Fibroblast of lung (primary cell): ENCODE measurements at regions not wholly inside any gene's neighbourhood (a gene's known extent, or its start where the extent isn't known, plus 50 kb on each side); places are given as distances from the start of the nearest gene placed in this dataset.

Source experiments
- CTCF ChIP-seq, 2 donors: IDR thresholded peaks in 1 of 2; conservative IDR thresholded peaks in 1 of 2; 1 replicate in 1 of 2; 2 replicates in 1 of 2; pipeline ENCODE4 v1.5.1; 2011 to 2012; ENCODE audit warnings: low read length in 2 of 2, control low read depth in 1 of 2, inconsistent platforms in 1 of 2, low read depth in 1 of 2, mild to moderate bottlenecking in 1 of 2
- EZH2 ChIP-seq: IDR thresholded peaks from 2 replicates; pipeline ENCODE4 v1.5.1; 2012; ENCODE audit warnings: low read length, control low read depth, mild to moderate bottlenecking; ENCODE audit errors: missing control alignments

DNA sequence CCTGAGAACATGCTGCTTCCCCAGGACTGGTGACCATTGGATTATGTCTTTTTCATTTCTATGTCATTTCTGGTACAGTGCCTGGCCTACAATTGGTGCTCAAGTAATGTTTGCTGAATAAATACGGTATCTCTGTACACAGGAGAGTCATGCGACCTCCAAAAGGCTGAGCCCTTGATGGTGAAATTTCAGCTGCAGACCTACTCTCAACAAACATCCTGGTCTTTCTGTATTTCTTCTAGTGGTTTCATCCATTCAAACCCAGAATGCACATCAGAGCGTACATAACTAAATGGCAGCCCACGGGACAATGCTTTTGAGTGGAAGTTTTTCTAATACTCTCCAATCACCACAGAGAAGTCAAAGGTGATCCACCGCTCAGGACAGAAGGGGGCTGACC is 62.6 kb upstream of the RPS23 start:
- TF ChIP-seq CTCF (conservative IDR thresholded peaks at IDR 0.05 in 1 of 2, IDR thresholded peaks at IDR 0.05 in 1 of 2; ENCODE audit: low read depth in 1 of 2, low read length in 2 of 2) (no peak), EZH2 (no peak)
